ENCODE measurements at regions not wholly inside any gene's neighbourhood (a gene's known extent, or its start where the extent isn't known, plus 50 kb on each side); places are given as distances from the start of the nearest gene placed in this dataset.

GRCh38 chr20:59458645-59459044 is 145.7 kb upstream of the PHACTR3 start:
- no peak overlapping the region for H3K4me2 ChIP-seq
- TF ChIP-seq, protein P1, sequence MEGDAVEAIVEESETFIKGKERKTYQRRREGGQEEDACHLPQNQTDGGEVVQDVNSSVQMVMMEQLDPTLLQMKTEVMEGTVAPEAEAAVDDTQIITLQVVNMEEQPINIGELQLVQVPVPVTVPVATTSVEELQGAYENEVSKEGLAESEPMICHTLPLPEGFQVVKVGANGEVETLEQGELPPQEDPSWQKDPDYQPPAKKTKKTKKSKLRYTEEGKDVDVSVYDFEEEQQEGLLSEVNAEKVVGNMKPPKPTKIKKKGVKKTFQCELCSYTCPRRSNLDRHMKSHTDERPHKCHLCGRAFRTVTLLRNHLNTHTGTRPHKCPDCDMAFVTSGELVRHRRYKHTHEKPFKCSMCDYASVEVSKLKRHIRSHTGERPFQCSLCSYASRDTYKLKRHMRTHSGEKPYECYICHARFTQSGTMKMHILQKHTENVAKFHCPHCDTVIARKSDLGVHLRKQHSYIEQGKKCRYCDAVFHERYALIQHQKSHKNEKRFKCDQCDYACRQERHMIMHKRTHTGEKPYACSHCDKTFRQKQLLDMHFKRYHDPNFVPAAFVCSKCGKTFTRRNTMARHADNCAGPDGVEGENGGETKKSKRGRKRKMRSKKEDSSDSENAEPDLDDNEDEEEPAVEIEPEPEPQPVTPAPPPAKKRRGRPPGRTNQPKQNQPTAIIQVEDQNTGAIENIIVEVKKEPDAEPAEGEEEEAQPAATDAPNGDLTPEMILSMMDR (conservative IDR thresholded peaks at IDR 0.05; ENCODE audit: low read depth, low read length): no peak

GRCh38 chr20:59459586-59459985 is 144.8 kb upstream of the PHACTR3 start:
- no peak overlapping the region for H3K4me3 ChIP-seq (IDR thresholded peaks at IDR 0.05; ENCODE audit: insufficient read depth, low read depth, low read length)
- H3K9ac ChIP-seq: no peak overlapping the region
- TF ChIP-seq, protein P1 (conservative IDR thresholded peaks at IDR 0.05; ENCODE audit: low read depth, low read length): no peak
- no peak overlapping the region for H3K4me2 ChIP-seq
- H4K20me1 ChIP-seq (ENCODE audit: insufficient read depth): no peaks in the 10 kb centered on the region
- no peaks in the 10 kb centered on the region for H3K36me3 ChIP-seq (ENCODE audit: insufficient read depth)
- H3K79me2 ChIP-seq (ENCODE audit: insufficient read depth, low read depth): no peaks in the 10 kb centered on the region
- no peak overlapping the region for H2AFZ ChIP-seq (ENCODE audit: low read depth)
- peaks cover 3% of the 10 kb centered on the region; the same call in 1 of the 2 replicates for H3K27me3 ChIP-seq (ENCODE audit: insufficient read depth, low read depth)
- H3K27ac ChIP-seq: no peak overlapping the region
- H3K4me1 ChIP-seq (ENCODE audit: low read depth, poor library complexity, severe bottlenecking): no peaks in the 10 kb centered on the region

More at GRCh38 chr20:59458645-59459044, 145.7 kb upstream of the PHACTR3 start:
- H3K36me3 ChIP-seq (ENCODE audit: insufficient read depth): no peaks in the 10 kb centered on the region
- no peak overlapping the region for H3K9ac ChIP-seq
- no peaks in the 10 kb centered on the region for H3K79me2 ChIP-seq (ENCODE audit: insufficient read depth, low read depth)
- H3K4me1 ChIP-seq (ENCODE audit: low read depth, poor library complexity, severe bottlenecking): no peaks in the 10 kb centered on the region
- no peak overlapping the region for H3K4me3 ChIP-seq (IDR thresholded peaks at IDR 0.05; ENCODE audit: insufficient read depth, low read depth, low read length)
- no peak overlapping the region for H2AFZ ChIP-seq (ENCODE audit: low read depth)
- no peaks in the 10 kb centered on the region for H4K20me1 ChIP-seq (ENCODE audit: insufficient read depth)
- peaks cover 3% of the 10 kb centered on the region; the same call in 1 of the 2 replicates for H3K27me3 ChIP-seq (ENCODE audit: insufficient read depth, low read depth)
- no peak overlapping the region for H3K27ac ChIP-seq

DNA sequence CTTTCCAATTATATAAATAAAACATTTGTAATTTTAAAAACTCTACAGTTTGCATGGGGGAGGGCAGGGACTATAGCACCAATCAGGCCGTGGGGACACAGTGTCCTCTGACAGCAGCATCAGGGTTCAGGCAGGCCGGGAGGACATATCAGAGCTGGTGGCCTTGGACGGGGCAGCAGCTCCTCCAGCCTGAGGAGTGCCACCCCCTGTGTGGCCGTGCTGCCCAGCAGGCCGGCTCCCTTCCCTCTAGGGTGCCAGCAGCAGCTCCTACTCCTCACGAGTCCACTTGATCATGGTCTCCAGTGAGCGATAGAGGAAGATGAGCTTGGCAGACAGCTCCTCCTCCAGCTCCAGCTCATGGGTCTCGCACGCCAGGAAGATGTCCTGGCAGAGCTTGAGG is 144.0 kb upstream of the PHACTR3 start:
- Histone ChIP-seq H3K4me1 (ENCODE audit: low read depth, poor library complexity, severe bottlenecking) (no peaks in the 10 kb centered on the region), H3K4me2 (no peak overlapping the region), H3K9ac (no peak overlapping the region), H3K27me3 (ENCODE audit: insufficient read depth, low read depth) (peaks cover 2% of the 10 kb centered on the region; the same call in 1 of the 2 replicates), H3K36me3 (ENCODE audit: insufficient read depth) (no peaks in the 10 kb centered on the region), H2AFZ (ENCODE audit: low read depth) (no peak overlapping the region), H3K4me3 (IDR thresholded peaks at IDR 0.05; ENCODE audit: insufficient read depth, low read depth, low read length) (no peak overlapping the region), H3K27ac (no peak overlapping the region), H3K79me2 (ENCODE audit: insufficient read depth, low read depth) (no peaks in the 10 kb centered on the region), H4K20me1 (ENCODE audit: insufficient read depth) (no peaks in the 10 kb centered on the region)
- TF ChIP-seq, protein P1 (conservative IDR thresholded peaks at IDR 0.05; ENCODE audit: low read depth, low read length): no peak

DNA sequence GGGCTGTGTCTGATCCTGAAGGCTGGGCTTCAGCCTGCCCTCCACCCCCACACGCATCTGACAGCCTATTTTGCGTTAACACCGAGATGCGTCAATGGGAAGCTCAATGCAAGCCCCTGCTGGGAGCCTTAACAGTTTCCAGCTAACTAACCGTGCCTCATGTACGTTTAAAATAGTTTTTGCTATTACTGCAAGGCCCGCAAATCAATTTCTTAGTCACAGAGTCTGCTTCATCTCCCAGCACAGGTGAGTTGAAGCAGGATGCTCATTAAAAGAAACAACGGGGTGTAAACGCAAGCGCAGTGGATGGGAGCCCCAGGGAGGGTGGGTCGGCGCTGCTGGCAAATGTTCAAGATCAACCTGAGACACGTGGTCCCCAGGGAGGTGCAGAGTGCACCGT is 142.8 kb upstream of the PHACTR3 start:
- Histone ChIP-seq H3K4me2 (no peak overlapping the region), H3K36me3 (ENCODE audit: insufficient read depth) (no peaks in the 10 kb centered on the region), H3K4me1 (ENCODE audit: low read depth, poor library complexity, severe bottlenecking) (no peaks in the 10 kb centered on the region), H3K4me3 (IDR thresholded peaks at IDR 0.05; ENCODE audit: insufficient read depth, low read depth, low read length) (no peak overlapping the region), H3K79me2 (ENCODE audit: insufficient read depth, low read depth) (no peaks in the 10 kb centered on the region), H2AFZ (ENCODE audit: low read depth) (no peak overlapping the region), H3K27me3 (ENCODE audit: insufficient read depth, low read depth) (no peaks in the 10 kb centered on the region; the same call in 1 of the 2 replicates), H4K20me1 (ENCODE audit: insufficient read depth) (no peaks in the 10 kb centered on the region), H3K27ac (no peak overlapping the region), H3K9ac (no peak overlapping the region)
- TF ChIP-seq, protein P1 (conservative IDR thresholded peaks at IDR 0.05; ENCODE audit: low read depth, low read length): no peak

Measured in KMS-11 (cell line).